Amygdala (tissue), 56 donors: ENCODE measurements at regions not wholly inside any gene's neighbourhood (a gene's known extent, or its start where the extent isn't known, plus 50 kb on each side); places are given as distances from the start of the nearest gene placed in this dataset.
A peak's percentile ranks its signal among the peaks of the same experiment; 100 is the strongest.
"Not testable (repeated sequence)": the region's sequence is repeated elsewhere in the genome, so short reads cannot be mapped to it uniquely, and the experiment has no call there.

Experiments used
- DNase-seq, 56 donors: peaks; one replicate each; lab custom pipeline; 2025; lab: John Stamatoyannopoulos, UW

- DNase-seq = no peak
Observed at GRCh38 chr20:52448513-52449232, 257.1 kb upstream of the ZFP64 start.

GRCh38 chr20:52447225-52447551 lies 255.6 kb upstream of the ZFP64 start:
- DNase-seq = no peak

GRCh38 chr20:52446421-52447224 lies 255.0 kb upstream of the ZFP64 start:
- no peak for DNase-seq

GRCh38 chr20:52444455-52444854 lies 252.9 kb upstream of the ZFP64 start:
- no peak for DNase-seq

GRCh38 chr20:52443874-52444273 lies 252.3 kb upstream of the ZFP64 start:
- DNase-seq = no peak

- no peak for DNase-seq
Observed at GRCh38 chr20:52441710-52442109, 250.1 kb upstream of the ZFP64 start.

GRCh38 chr20:52439375-52439774 lies 247.8 kb upstream of the ZFP64 start:
- no peak for DNase-seq

- no peak for DNase-seq
Observed at GRCh38 chr20:52438326-52438963, 246.9 kb upstream of the ZFP64 start.

- no peak for DNase-seq
Observed at GRCh38 chr20:52434453-52434852, 242.9 kb upstream of the ZFP64 start.

GRCh38 chr20:52434041-52434425 lies 242.5 kb upstream of the ZFP64 start:
- DNase-seq = no peak

- no peak for DNase-seq
Observed at GRCh38 chr20:52433326-52434040, 241.9 kb upstream of the ZFP64 start.

- DNase-seq = no peak
Observed at GRCh38 chr20:52432740-52433139, 241.2 kb upstream of the ZFP64 start.

- no peak for DNase-seq
Observed at GRCh38 chr20:52429029-52429428, 237.4 kb upstream of the ZFP64 start.

GRCh38 chr20:52427960-52428359 lies 236.4 kb upstream of the ZFP64 start:
- DNase-seq = no peak

GRCh38 chr20:52426856-52427255 lies 235.3 kb upstream of the ZFP64 start:
- no peak for DNase-seq

- DNase-seq = no peak
Observed at GRCh38 chr20:52425701-52426100, 234.1 kb upstream of the ZFP64 start.

- no peak for DNase-seq
Observed at GRCh38 chr20:52425253-52425652, 233.7 kb upstream of the ZFP64 start.

- DNase-seq = peak in 1 of 56 donors; percentile 48
Observed at GRCh38 chr20:52424357-52424942, 232.9 kb upstream of the ZFP64 start.

GRCh38 chr20:52423536-52424140 lies 232.1 kb upstream of the ZFP64 start:
- not testable (repeated sequence) for DNase-seq
